ENCODE measurements at regions not wholly inside any gene's neighbourhood (a gene's known extent, or its start where the extent isn't known, plus 50 kb on each side); places are given as distances from the start of the nearest gene placed in this dataset.
"Not testable (repeated sequence)": the region's sequence is repeated elsewhere in the genome, so short reads cannot be mapped to it uniquely, and the experiment has no call there.

GRCh38 chr1:19024532-19024931 is 68.1 kb upstream of the IFFO2 start:
- DNase-seq: no peak

GRCh38 chr1:19023787-19024186 is 67.3 kb upstream of the IFFO2 start:
- DNase-seq: no peak

GRCh38 chr1:19021845-19022244 is 65.4 kb upstream of the IFFO2 start:
- DNase-seq: no peak

GRCh38 chr1:19019288-19019687 is 62.8 kb upstream of the IFFO2 start:
- not testable (repeated sequence) for DNase-seq

- DNase-seq: no peak
These were observed 59.0 kb upstream of the IFFO2 start for GRCh38 chr1:19015476-19015875.

- DNase-seq: no peak
These were observed 58.3 kb upstream of the IFFO2 start for GRCh38 chr1:19014765-19015164.

GRCh38 chr1:19013826-19014548 is 57.5 kb upstream of the IFFO2 start:
- no peak for DNase-seq

- DNase-seq: no peak
These were observed 55.4 kb upstream of the IFFO2 start for GRCh38 chr1:19011845-19012231.

- peak; percentile 37 for DNase-seq
These were observed 54.7 kb upstream of the IFFO2 start for GRCh38 chr1:19010995-19011844.

GRCh38 chr1:19010503-19010902 is 54.0 kb upstream of the IFFO2 start:
- DNase-seq: no peak

GRCh38 chr1:19009882-19010321 is 53.4 kb upstream of the IFFO2 start:
- no peak for DNase-seq

GRCh38 chr1:19009126-19009881 is 52.8 kb upstream of the IFFO2 start:
- no peak for DNase-seq

- DNase-seq: no peak
These were observed 51.3 kb upstream of the IFFO2 start for GRCh38 chr1:19007491-19008441.

- DNase-seq: no peak
These were observed 50.4 kb upstream of the IFFO2 start for GRCh38 chr1:19006837-19007271.

All from CD4-positive, alpha-beta T cell treated with Interferon gamma for 1 hour (primary cell).